DND-41 (cell line): ENCODE measurements at regions not wholly inside any gene's neighbourhood (a gene's known extent, or its start where the extent isn't known, plus 50 kb on each side); places are given as distances from the start of the nearest gene placed in this dataset.

ENCODE experiments used
- EZH2 ChIP-seq: IDR thresholded peaks from 3 replicates; pipeline ENCODE4 v1.6.1; 2012; ENCODE audit warnings: borderline replicate concordance, low read depth, mild to moderate bottlenecking, moderate library complexity, low read length, inconsistent platforms; ENCODE audit not compliant: severe bottlenecking
- TF ChIP-seq, protein P1 (sequence below): IDR thresholded peaks from 2 replicates; pipeline ENCODE4 v1.5.1; 2012; ENCODE audit warnings: borderline replicate concordance, low read length, moderate library complexity, mild to moderate bottlenecking; ENCODE audit not compliant: poor library complexity, severe bottlenecking; ENCODE audit errors: extremely low read depth

DNA sequence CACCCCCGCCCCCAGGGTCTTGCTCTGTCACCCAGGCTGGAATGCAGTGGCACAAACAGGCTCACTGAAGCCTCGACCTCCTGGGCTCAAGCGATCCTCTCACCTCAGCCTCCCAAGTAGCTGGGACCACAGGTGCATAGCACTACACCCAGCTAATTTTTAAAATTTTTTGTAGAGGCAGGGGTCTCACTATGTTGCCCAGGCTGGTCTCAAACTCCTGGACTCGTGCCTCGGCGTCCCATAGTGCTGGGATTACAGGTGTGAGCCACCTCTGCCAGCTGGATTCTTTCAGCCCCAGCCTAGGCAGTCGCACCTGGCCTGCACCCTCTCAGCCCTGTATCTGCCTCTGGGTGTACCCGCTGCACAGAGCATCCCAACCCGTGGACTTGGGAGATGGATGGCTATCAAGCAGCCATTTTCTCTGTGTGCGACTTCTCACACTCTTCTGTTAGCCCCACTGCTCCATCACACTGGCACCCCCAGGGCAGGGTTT is 166.4 kb upstream of the HAAO start:
- TF ChIP-seq, protein P1, sequence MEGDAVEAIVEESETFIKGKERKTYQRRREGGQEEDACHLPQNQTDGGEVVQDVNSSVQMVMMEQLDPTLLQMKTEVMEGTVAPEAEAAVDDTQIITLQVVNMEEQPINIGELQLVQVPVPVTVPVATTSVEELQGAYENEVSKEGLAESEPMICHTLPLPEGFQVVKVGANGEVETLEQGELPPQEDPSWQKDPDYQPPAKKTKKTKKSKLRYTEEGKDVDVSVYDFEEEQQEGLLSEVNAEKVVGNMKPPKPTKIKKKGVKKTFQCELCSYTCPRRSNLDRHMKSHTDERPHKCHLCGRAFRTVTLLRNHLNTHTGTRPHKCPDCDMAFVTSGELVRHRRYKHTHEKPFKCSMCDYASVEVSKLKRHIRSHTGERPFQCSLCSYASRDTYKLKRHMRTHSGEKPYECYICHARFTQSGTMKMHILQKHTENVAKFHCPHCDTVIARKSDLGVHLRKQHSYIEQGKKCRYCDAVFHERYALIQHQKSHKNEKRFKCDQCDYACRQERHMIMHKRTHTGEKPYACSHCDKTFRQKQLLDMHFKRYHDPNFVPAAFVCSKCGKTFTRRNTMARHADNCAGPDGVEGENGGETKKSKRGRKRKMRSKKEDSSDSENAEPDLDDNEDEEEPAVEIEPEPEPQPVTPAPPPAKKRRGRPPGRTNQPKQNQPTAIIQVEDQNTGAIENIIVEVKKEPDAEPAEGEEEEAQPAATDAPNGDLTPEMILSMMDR: no peak
- no peak for TF ChIP-seq EZH2
